NCI-H460 (cell line): ENCODE measurements at regions not wholly inside any gene's neighbourhood (a gene's known extent, or its start where the extent isn't known, plus 50 kb on each side); places are given as distances from the start of the nearest gene placed in this dataset.
"Not testable (repeated sequence)": the region's sequence is repeated elsewhere in the genome, so short reads cannot be mapped to it uniquely, and the experiment has no call there.

Source experiments
- DNase-seq: peaks from one replicate; pipeline ENCODE4 v3.0.0-alpha.2; 2016; ENCODE audit warnings: low read depth; ENCODE audit errors: extremely low read depth

- no peak for DNase-seq
Observed at GRCh38 chr14:106562451-106562850, 1036.1 kb downstream of the TMEM121 start.

- peak; percentile 21 for DNase-seq
Observed at GRCh38 chr14:106564058-106564643, 1037.8 kb downstream of the TMEM121 start.

- DNase-seq: no peak
Observed at GRCh38 chr14:106578481-106578880, 1052.1 kb downstream of the TMEM121 start.

- DNase-seq: no peak
Observed at GRCh38 chr14:106579084-106579483, 1052.7 kb downstream of the TMEM121 start.

- DNase-seq: no peak
Observed at GRCh38 chr14:106585692-106586091, 1059.3 kb downstream of the TMEM121 start.

- DNase-seq: peak; percentile 19
Observed at GRCh38 chr14:106586098-106586704, 1059.8 kb downstream of the TMEM121 start.

- DNase-seq: not testable (repeated sequence)
Observed at GRCh38 chr14:106591539-106591938, 1065.2 kb downstream of the TMEM121 start.

GRCh38 chr14:106592115-106592852, 1065.9 kb downstream of the TMEM121 start:
- not testable (repeated sequence) for DNase-seq

GRCh38 chr14:106599209-106599608, 1072.8 kb downstream of the TMEM121 start:
- DNase-seq: no peak

- DNase-seq: no peak
Observed at GRCh38 chr14:106605548-106606448, 1079.4 kb downstream of the TMEM121 start.

- DNase-seq: no peak
Observed at GRCh38 chr14:106606936-106607335, 1080.6 kb downstream of the TMEM121 start.

GRCh38 chr14:106610691-106611090, 1084.3 kb downstream of the TMEM121 start:
- DNase-seq: no peak

GRCh38 chr14:106613256-106613655, 1086.9 kb downstream of the TMEM121 start:
- DNase-seq: no peak

GRCh38 chr14:106618471-106618951, 1092.1 kb downstream of the TMEM121 start:
- peak; percentile 9 for DNase-seq

- DNase-seq: no peak
Observed at GRCh38 chr14:106619606-106620005, 1093.2 kb downstream of the TMEM121 start.

GRCh38 chr14:106620368-106620767, 1094.0 kb downstream of the TMEM121 start:
- no peak for DNase-seq

GRCh38 chr14:106622200-106622745, 1095.9 kb downstream of the TMEM121 start:
- DNase-seq: no peak

- no peak for DNase-seq
Observed at GRCh38 chr14:106625186-106625585, 1098.8 kb downstream of the TMEM121 start.

- DNase-seq: not testable (repeated sequence)
Observed at GRCh38 chr14:106626469-106626868, 1100.1 kb downstream of the TMEM121 start.

GRCh38 chr14:106626942-106627588, 1100.7 kb downstream of the TMEM121 start:
- peak; percentile 24 for DNase-seq
